HTR-8/SVneo (cell line): ENCODE measurements at regions not wholly inside any gene's neighbourhood (a gene's known extent, or its start where the extent isn't known, plus 50 kb on each side); places are given as distances from the start of the nearest gene placed in this dataset.

ENCODE experiments used
- DNase-seq: peaks from one replicate; pipeline ENCODE4 v3.0.0; 2011; ENCODE audit warnings: low spot score, mixed read lengths; ENCODE audit not compliant: insufficient read length
- FAIRE-seq: peaks from 2 replicates; lab custom pipeline; 2011; peaks lifted over from hg19 to GRCh38; lab: Jason Lieb, UNC

DNA sequence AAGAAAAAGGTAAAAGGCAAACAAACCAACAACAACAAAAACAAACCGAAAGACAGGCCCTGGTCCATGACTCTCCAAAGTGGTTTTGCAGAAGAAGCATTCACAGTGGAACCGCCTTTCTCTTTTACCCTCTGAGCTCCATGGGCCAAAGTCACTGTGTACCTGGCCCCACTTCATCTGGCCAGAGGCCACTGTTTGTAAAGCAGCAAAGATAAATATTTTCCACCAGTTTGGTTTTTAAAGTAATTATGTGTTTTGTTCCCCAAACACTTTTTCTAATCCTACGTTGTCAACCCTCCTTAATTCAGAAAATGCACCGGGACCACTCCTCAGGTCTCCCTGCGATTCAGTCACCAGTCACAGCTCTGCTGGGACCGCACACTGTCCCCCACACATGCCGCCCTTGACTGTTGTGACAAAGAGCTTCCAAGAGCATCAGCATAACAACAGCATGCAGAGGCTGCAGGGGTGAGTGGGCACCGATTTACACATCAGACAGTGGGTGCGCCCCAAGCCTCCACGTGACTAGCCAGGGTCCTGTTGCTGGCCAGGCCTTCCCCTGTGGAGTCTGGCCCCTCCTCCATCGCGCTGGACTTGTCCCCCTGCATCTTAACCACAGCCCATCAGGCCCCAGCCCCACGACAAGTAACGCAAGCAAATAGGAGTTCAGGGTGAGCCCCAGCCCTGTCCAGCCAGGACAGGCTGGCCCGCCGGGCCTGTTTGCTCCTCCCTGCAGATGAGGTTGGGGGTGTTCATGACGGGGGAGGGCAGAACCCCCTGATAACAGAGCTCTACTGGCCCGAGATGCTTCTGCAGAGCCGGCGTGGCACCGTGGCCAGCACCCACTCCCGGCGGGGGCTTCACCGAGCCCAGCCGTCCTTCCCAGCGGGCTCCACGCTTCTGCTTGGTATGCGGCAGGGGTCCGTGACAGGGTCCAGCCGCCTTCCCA is 65.2 kb upstream of the DIO3 start:
- no peak for DNase-seq
- no peak for FAIRE-seq

DNA sequence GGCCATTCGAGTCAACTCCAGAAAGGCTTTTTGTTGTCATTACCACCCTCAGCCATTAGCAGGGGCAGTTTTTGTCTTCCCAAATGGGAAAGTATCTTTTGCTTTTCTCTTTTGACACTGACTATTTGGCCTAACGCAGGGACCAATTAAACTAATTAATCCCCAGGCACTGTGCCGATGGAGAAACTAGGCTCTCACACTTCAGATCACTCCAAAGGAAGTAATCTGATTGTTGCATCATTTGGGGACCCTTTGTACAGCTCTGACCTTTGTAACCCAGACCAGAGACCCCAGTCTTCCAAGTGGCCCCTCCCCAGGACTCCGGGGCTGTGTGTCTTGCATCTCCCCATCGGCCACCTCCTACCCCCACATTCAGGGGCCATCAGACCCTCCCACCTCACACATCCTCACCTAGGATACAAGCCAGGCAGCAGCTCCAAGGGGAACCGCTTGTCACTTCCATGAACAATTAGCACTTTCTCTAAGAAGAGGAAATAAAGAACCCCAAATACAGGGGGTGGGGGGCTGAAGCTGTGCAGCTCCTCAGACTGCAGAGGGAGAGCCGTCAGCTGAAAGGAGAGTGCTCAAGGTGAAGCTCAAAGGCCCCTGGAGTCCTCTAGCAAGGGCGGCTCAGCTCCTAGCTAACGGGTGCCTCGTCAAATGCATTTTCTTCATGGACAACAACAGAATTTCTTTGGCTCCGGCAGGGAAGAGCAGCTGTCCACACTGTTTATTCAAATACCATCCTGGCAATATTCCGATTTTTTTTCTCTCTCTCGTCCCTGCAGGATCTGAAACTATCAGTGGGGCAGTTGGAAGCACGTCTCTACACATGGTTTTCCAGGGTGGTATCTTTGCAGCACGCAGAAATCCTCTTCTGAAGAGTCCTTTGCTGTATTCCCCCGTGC is 64.3 kb upstream of the DIO3 start:
- no peak for DNase-seq
- FAIRE-seq = no peak

DNA sequence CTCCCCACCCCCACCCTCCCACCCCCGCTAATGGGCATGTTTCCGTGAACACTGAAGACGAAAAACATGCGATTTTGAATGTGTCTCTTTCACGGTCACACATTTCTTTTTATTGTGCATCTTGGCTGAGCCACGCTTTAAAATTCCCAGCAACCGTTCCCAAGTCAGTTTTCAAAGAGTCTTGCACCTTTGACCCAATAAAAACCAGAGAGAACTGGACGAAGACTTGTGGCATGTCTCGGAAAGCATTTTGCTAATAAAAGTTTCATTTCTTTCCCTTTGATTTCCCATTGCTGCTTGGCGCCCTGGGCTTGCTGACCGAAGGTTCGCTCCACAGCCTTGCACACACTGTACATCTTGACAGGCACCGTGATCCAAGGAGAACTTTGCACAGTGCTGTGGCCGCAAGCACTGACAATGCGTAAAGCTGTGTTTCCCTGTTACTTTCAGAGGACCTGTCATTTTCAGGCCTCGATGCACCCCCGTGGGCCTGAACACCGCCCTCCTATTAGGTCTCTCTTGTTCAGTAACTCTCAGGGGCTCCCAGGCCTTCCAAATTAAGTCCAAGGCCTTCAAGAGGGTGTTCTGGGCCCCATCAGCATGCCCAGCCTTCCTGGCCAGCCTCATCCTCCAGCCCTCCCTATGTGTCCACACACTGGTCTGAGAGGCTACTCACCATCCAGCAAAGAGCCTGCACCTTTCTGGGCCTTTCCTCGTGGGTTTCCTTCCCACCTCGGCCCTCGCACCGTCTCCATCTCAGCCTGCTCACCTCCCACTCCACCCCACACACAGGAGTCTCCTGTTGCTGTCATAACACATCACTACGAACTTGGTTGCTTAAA is 63.4 kb upstream of the DIO3 start:
- FAIRE-seq = no peak

DNA sequence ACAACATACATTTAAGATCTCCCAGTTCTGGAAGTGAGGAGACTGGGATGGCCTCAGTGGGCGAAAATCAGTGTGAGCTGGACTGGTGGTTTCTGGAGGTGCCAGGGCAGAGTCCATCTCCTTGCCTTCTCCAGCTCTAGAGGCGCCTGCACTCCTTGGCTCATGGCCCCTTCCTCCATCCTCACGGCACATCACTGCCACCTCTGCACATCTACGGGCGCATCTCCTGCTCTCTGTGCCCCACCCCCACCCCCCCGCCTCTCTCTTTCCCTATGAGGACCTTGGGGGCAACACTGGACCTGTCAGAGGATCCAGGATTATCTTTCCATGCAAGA is 62.8 kb upstream of the DIO3 start:
- DNase-seq = no peak
- no peak for FAIRE-seq

More for the DNA sequence above, 63.4 kb upstream of the DIO3 start:
- no peak for DNase-seq

DNA sequence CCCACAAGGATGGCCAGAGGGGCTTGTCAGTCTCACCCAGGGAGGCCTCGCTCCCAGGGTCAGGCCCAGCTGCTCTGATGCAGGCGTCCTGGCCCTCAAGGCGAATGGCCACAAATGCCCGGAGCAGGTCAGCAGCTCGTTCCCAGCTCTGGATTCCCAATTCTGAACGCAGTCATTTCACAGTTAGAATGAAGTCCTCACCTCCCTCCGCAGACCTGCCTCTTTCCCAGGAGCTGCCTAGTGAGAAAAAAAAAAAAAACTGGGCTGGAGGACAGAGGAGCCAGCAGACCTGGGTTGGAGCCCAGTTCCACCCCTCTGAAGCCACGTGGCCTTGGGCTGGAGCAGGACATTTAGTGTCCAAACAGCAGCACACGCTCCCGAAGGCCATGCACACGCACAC is 62.2 kb upstream of the DIO3 start:
- no peak for DNase-seq
- no peak for FAIRE-seq

DNA sequence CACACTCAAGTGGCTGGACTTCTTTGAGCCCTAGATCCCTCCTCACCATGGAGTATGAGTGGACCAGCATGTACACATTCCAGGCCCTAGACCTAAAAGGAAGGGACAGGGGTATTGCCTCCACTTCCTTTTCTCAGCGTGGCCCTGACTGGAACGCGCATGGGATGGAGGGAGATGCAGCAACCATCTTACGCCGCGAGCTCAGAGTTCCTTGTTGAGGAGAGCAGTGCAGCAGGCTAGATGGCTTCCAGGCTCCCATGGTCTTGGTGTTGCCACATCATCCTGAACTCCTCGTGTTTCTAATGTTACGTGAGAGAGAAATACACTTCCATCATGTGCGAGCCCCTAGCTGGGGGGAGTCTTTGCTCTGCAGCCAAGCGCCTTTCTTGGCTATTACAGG is 61.8 kb upstream of the DIO3 start:
- FAIRE-seq = no peak

DNA sequence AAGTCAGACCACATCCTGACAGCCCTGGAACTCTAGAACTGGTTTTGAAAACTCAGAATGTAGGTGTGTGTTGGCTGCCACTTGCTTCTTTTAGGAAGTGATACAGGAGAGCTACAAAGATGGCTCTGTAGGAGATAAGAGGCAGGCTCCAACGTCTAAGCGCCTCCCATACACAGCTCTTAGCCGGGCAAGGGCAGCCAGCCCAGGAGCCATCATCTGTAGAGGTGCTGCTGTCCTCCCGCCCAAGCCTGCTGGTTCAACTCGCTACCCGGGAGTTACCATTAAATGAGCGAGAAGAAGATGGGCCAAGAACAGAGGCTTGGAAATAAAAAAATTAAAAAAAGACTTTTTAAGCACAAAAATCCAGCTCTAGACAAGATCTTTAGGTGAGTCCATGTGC is 61.2 kb upstream of the DIO3 start:
- FAIRE-seq (no peak), DNase-seq (no peak)

More for the DNA sequence above, 61.8 kb upstream of the DIO3 start:
- no peak for DNase-seq

DNA sequence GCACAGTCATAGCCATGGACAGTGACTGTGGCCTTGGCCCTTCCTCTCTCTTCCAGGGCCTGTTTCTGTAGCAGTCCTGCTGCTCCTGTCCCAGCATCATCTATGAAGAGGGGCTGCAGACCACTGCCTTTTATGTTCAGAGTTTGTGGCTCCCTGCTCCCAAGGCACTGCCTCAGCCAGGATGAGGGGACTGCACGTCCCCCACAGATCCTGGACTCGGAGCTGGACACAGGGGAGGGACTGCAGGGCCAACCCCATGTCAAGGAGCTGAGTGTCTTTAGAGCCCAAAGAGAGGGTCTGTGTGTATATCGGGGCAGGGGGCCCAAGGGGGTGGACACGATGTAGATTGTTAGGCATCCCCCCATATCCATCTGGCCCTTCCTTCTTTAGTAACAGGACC is 60.6 kb upstream of the DIO3 start:
- no peak for DNase-seq
- no peak for FAIRE-seq

DNA sequence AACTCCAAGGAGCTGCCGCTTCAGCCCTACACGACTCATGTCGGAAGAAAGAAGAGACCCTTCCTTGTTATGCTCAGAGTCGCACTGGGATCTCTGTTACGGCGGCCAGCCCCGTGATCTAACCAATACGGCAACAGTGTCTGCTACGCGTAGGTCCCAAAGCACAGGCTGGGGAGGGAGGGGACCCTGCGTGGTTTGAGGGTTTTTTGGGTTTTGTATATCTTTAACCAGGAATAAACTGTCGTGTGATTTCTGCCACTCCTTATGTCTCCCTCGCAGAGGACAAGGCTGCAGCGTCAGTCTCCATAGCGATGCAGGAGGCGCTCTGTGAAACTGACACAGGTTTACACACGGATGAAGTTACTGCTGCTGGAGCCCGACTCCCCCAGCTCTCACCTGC is 60.0 kb upstream of the DIO3 start:
- DNase-seq (no peak), FAIRE-seq (no peak)

DNA sequence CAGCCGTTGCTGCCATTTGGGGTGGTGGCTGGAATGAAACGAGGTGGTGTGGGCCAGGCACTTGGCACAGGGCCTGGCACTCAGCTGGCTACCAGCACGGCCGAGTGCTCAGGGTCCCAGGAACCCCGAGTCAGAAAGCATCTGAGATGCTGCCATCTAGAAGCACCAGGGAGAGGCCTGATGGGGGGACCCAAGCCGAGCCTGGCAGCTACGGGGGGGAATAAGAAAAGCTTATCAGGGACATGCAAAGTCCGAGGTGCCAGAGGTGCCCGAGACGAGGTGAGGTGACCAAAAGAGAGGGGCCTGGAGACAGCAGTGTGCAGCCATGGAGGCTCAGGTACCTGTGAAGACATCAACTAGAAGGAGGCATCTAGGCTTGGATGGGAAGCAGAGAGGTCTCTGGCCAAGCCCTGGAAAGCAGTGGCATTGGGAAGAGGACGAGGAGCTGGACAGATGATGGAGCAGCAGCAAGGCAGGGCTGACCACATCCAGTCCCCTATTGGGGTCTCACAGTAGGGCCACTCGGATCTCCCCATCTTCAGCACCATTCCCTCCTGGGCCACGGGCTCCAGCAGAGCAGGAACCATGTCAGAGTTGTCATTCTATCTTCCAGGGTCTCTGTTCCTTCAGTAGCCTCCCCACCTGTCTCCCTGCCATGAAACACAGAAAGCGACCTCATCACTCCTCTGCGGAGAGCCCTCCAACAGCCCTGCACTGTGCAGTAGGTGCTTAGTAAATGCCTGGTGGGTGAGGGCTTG is 59.3 kb upstream of the DIO3 start:
- no peak for DNase-seq
- no peak for FAIRE-seq

DNA sequence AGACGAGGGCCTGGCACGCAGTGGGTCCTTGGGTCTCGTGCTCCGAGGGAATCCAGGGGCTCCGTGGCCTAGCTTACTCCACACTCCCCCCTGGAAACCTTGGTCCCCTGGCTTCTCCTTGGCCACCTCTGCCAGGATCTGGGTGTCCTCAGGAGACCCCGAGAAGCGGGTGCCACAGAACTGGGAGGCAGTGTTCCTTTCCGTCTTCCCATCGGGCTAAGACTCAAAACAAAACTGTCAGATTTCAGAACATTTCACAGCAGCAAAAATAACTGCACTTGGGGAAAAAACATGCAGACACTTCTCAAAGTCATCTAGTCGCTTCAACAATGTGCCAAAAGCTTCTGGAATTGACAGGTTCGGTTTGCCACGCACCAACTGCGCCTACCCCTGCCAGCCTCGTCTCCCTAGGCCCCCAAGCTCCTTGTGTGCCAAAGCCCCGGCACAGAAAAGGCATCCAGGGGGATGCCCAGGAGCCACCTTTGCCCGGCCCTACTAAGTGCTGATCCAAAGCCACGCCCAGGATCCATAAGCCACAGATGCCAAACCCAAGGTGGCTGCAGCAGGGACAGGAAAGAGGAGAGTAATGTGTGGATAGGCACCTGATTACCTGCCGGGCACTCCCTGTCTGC is 58.4 kb upstream of the DIO3 start:
- DNase-seq = no peak

DNA sequence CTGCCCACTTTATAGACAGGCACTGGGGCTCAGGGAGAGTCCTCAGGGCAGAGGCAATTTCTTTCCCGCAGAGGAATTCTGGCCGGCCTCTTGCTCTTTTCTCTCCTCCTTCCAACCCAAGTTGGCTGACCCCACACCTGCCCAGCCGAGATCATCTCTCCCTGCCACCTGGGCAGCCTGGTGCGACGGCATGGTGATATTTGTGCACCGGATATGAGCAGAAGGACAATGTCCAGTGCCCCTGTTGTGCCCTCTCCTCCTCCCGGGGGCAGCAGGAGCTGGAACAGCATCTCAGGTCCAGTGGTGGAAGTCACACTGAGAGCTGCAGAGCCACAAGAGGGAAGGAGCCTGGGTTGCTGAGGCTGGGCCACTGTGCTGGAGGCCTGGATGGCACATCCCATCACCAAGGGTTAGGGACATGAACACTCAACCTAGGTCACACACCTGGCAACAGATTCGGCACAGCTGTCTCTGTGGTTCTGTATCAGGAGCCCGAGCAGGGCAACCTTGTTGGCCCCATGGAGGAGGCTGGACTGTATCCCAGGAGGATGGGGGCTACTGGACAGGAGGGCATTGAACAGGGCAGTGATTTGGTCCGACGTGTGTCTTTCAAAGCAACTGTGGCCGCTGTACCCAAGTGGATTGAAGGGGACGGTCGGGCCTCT is 57.7 kb upstream of the DIO3 start:
- FAIRE-seq = no peak
- no peak for DNase-seq

More for the DNA sequence above, 58.4 kb upstream of the DIO3 start:
- FAIRE-seq = no peak

DNA sequence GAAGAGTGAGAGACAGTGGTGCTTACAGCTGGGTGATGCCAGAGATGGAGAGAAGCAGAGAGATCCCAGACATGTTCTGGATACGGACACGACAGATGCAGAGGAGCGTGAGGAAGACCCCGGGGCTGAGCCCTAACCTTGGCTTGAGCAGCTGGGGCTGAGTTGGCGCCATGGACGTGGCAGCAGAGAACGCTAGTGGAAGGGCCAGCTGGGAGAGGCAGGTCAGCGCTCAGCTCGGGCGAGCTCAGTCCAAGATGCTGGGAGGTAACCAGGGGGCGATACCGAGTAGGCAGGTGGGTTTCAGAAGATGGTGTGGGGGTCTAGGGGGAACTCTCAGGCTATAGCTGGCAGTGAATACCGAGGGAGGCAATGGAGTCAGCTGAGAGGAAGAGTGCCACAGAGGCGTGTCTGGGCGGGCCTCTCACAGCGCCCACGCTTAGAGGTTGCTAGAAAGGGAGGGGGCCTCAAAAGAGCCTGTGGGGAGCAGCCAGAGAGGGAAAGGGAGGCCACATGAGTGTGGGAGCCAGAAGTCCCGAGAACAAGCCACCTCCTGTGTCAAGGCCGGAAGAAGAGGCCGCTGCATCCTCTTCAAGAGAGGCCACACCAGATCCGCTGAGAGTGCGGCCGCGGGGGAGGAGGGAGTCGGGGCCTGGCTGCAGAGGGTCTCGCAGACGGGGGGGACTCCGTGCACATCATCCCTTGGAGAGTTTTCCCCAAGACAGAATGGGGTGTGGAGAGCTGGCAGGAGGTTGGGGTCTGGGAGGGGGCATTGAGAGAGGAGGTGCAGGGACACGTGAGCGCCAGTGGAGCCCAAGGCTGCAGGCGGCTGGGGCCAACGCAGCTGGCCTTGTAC is 57.0 kb upstream of the DIO3 start:
- no peak for FAIRE-seq
- DNase-seq = no peak

DNA sequence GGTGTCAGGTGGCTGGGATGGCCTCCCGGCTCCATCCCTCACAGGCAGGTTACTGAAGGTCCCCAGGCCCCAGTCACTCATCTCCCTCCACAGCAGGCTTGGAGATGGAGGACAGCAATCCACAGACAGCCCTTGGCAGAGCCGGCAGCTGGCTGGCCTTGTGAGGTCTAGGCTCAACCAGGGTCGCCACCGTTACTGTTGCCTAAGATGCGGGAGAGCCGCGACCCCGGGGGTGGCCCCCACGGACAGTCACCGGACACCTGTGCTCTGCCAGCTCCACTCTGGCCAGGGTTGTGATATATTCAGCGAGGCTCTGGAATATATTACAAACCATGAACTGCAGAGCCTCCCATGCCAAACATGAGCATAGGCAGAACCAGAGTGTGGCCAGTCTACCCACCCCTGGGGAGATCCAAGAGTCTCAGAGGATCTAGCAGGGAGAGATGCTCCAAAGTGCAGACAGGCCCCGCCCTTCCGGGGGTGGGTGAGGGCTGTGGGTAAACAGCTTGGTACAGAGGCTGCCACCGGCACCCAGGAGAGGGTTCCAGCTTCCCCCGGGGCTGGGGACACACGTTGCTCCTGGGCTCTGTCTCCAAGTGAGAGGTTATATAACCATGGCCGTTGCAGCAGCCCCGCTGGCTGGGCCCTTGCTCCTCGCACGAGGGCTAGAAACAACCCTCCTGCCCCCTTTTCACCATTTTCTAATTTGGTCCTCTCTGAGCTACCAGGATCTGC is 55.9 kb upstream of the DIO3 start:
- no peak for DNase-seq
- FAIRE-seq = no peak

DNA sequence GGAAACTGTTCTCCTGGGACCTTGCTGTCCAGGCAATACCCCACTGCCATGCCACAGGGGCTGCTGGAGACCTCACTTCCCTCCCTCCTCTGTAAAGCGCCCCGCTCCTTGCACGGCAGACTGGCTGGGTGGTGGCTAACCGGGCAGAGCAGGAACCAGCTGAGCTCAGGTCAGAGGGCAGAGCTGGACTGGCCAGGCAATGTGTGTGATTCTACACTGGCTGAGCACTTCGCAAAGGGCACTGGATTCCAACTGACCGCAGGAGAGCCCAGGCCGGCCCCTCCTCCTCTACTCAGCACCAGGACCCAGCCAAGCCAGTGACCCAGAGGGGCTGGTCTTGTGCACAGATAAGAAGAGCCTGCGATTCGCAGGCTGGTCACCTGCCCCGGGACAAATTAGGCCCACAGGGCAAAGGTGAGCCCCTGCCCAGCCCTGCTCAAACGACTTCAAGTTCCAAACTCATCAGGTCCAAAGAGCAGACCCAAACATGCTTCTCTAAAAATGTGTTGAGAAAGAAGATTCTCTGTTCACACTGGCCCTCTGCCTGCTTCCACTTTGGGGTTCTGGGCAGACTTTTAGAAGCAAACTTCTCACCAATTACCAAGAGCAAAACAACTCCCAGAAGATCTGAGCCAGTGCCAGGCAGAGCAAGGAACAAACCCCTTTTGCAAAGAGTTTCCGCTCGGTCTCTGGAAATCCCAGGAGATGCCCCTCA is 54.9 kb upstream of the DIO3 start:
- DNase-seq (no peak), FAIRE-seq (no peak)
